ENCODE measurements at regions not wholly inside any gene's neighbourhood (a gene's known extent, or its start where the extent isn't known, plus 50 kb on each side); places are given as distances from the start of the nearest gene placed in this dataset.
"Not testable (repeated sequence)": the region's sequence is repeated elsewhere in the genome, so short reads cannot be mapped to it uniquely, and the experiment has no call there.

- not testable (repeated sequence) for DNase-seq (ENCODE audit: low read depth in 2 of 2)
Observed at GRCh38 chr6:8920244-8920643, 484.9 kb upstream of the SLC35B3 start.

GRCh38 chr6:8918196-8918595 lies 482.9 kb upstream of the SLC35B3 start:
- DNase-seq (ENCODE audit: low read depth in 2 of 2) = no peak

DNA sequence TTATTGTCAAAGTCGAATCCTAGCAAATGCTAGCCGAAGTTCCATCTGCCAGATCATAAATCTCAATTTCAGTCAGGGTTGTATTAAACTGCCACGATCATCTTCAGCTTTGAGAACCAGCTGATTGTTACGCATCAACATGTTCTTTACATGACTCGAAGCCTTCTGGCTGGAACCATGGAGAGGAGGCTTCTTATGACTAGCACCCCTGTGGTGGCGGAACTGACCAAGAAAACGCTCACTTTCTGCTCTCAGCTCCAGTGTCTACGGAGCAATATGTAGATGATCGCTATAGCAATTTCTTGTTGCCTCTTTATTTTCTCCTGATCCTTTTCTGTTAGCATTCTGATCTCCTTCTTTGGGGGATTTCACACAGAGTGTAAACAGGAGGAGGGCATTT lies 479.4 kb upstream of the SLC35B3 start:
- no peak for DNase-seq (ENCODE audit: low read depth in 2 of 2)

- no peak for DNase-seq (ENCODE audit: low read depth in 2 of 2)
Observed at GRCh38 chr6:8908638-8909037, 473.3 kb upstream of the SLC35B3 start.

GRCh38 chr6:8906699-8907098 lies 471.4 kb upstream of the SLC35B3 start:
- DNase-seq (ENCODE audit: low read depth in 2 of 2) = no peak

- DNase-seq (ENCODE audit: low read depth in 2 of 2) = no peak
Observed at GRCh38 chr6:8905757-8906156, 470.4 kb upstream of the SLC35B3 start.

DNA sequence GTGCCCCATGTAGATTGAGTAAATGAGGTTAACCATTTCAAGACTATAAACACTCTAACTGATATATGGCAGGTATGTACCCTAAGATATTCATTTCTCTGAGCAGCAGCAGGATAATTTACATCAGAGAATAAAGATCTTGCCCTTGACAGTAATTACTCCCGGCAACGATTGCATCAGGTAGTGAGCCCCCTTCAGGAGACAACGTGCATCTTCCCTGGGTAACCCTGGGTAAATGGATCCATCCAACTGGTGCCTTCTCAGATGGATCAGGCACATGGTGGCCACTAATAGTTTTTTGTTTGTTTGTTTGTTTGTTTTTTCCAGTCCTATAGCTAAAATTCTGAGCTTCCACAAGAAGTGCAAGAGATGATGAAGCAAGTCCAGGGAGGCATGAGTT lies 469.4 kb upstream of the SLC35B3 start:
- no peak for DNase-seq (ENCODE audit: low read depth in 2 of 2)

GRCh38 chr6:8900056-8900455 lies 464.7 kb upstream of the SLC35B3 start:
- DNase-seq (ENCODE audit: low read depth in 2 of 2) = no peak

DNA sequence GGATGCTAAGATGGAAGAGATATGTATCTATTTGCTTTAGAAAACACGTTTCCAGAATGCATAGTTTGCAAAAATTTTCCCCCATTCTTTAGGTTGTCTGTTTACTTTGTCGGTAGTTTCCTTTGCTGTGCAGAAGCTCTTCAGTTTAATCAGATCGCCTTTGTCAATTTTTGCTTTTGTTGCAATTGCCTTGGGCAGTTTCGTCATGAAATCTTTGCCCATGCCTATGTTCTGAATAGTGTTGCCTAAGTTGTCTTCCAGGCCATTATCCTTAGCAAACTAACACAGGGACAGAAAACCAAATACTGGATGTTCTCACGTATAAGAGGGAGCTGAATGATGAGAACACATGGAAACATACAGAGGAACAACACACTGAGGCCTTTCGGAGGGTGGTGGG lies 454.2 kb upstream of the SLC35B3 start:
- DNase-seq (ENCODE audit: low read depth in 2 of 2) = no peak

- DNase-seq (ENCODE audit: low read depth in 2 of 2) = no peak
Observed at GRCh38 chr6:8888468-8888867, 453.1 kb upstream of the SLC35B3 start.

DNA sequence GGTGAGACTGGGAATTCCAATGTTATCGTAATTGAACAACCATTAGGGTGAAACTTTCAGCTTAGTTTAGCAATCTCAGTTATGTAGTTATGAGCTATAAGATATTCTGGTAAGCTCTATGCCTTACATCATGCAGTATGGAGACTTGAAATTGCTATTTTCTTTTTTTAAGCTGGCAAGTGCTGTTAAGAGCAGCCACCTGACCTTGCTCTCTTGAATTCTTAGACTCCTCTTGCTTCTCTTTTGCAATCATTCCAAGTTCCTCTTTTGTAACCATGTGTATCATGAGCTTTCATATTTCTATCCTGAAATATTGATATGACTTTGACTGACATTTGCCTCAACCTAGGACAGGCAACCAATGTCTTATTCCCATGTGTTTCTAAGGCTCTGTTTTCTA lies 446.3 kb upstream of the SLC35B3 start:
- no peak for DNase-seq (ENCODE audit: low read depth in 2 of 2)

DNA sequence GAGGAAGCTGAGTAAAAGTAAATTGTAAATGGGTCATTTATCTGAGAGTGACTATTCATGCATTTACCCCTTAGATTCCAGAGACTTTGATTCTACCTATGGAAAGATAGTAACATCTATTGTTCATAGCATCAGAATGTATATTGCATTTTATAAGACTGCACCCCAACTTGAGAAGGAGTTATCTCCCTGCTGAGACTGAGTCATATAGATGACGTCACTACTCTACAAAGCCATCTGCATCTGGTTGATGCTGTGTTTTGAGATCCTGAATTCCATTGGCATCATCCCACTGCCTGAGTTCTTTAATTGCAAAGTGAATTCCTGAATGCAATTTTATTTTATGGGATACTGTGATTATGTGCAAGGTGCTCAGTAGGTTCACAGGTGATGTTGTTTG lies 444.0 kb upstream of the SLC35B3 start:
- no peak for DNase-seq (ENCODE audit: low read depth in 2 of 2)

GRCh38 chr6:8875986-8876385 lies 440.6 kb upstream of the SLC35B3 start:
- no peak for DNase-seq (ENCODE audit: low read depth in 2 of 2)

- DNase-seq (ENCODE audit: low read depth in 2 of 2) = no peak
Observed at GRCh38 chr6:8872589-8872988, 437.2 kb upstream of the SLC35B3 start.

- DNase-seq (ENCODE audit: low read depth in 2 of 2) = no peak
Observed at GRCh38 chr6:8865451-8865850, 430.1 kb upstream of the SLC35B3 start.

GRCh38 chr6:8860671-8861070 lies 425.3 kb upstream of the SLC35B3 start:
- DNase-seq (ENCODE audit: low read depth in 2 of 2) = no peak

DNA sequence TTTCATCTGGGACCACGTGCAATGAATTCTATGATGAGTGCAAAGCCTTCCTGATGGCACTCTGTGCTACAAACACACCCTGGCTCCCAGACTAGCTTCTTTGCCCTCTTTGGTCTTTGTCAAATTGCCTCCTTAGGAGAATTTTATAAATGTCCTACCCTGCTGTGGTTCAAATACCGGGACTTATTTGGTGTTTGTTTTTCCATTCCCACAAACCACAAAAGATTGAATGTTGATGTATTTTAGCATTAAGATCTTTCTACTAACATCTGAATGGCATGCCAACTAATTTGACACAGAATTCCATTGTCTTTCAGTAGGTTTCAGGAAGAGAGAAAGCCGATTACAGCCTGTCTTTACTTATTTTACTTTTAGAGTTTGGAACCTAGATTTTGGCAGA lies 424.2 kb upstream of the SLC35B3 start:
- DNase-seq (ENCODE audit: low read depth in 2 of 2) = no peak

- DNase-seq (ENCODE audit: low read depth in 2 of 2) = no peak
Observed at GRCh38 chr6:8858854-8859331, 423.5 kb upstream of the SLC35B3 start.

GRCh38 chr6:8857160-8857559 lies 421.8 kb upstream of the SLC35B3 start:
- no peak for DNase-seq (ENCODE audit: low read depth in 2 of 2)

GRCh38 chr6:8855411-8855810 lies 420.1 kb upstream of the SLC35B3 start:
- no peak for DNase-seq (ENCODE audit: low read depth in 2 of 2)

DNA sequence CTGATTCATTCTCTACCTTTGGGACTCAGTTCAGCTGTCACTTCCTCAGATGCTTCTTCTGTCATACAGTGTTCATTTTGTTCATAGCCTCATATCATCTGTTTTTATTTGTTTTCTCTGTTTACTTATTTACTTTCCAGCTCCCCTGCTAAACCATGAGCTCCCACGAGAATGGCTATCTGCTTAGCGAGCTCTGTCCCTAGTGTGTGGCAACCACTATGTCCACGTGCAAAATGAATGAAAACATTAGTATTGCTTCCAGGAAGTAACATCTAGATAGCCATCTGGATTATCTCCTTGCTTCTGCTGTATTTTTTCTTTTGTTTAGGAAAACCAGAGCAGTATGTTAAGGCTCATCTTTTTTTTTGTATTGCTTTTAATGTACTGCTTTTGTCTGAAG lies 417.0 kb upstream of the SLC35B3 start:
- no peak for DNase-seq (ENCODE audit: low read depth in 2 of 2)

GRCh38 chr6:8846680-8847079 lies 411.3 kb upstream of the SLC35B3 start:
- not testable (repeated sequence) for DNase-seq (ENCODE audit: low read depth in 2 of 2)

GRCh38 chr6:8845690-8846089 lies 410.3 kb upstream of the SLC35B3 start:
- no peak for DNase-seq (ENCODE audit: low read depth in 2 of 2)

GRCh38 chr6:8844968-8845367 lies 409.6 kb upstream of the SLC35B3 start:
- DNase-seq (ENCODE audit: low read depth in 2 of 2) = no peak

DNA sequence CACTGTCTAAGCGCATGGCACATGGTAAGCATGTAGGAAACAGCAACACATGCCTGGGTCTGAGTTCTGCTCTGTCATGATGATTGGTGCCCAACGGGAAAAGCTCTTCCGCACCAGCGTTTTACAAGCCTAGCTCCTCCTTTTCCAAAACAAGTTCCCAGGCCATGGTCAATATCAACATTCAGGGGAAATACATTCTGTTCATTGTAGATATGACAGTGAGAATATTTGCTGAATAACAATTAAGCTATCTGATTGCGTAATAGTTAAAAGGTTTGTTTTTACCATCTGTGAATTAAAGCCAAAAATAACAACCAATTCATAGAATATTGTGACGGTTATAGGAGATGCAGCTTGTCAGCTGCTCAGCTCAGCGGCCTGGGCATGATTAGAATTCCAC lies 404.3 kb upstream of the SLC35B3 start:
- no peak for DNase-seq (ENCODE audit: low read depth in 2 of 2)

Measured in activated CD4-positive, alpha-beta T cell treated with anti-CD3 and anti-CD28 coated beads for 24 hours (primary cell).